ENCODE measurements at regions not wholly inside any gene's neighbourhood (a gene's known extent, or its start where the extent isn't known, plus 50 kb on each side); places are given as distances from the start of the nearest gene placed in this dataset.
"Not testable (repeated sequence)": the region's sequence is repeated elsewhere in the genome, so short reads cannot be mapped to it uniquely, and the experiment has no call there.

- intact Hi-C loops (cut with micrococcal nuclease): no loop called here
- ChIA-PET POLR2A (no interaction called here), CTCF (no interaction called here)
- no peak for ATAC-seq (ENCODE audit: low read depth)
- H3K4me1 Mint-ChIP-seq: peaks cover 5% of the 10 kb centered on the region
- no peaks in the 10 kb centered on the region for H3K9me3 Mint-ChIP-seq
- DNase-seq: no peak
- no peaks in the 10 kb centered on the region for H3K27me3 Mint-ChIP-seq
- H3K4me3 Mint-ChIP-seq: no peak overlapping the region
- TF ChIP-seq, protein P1, sequence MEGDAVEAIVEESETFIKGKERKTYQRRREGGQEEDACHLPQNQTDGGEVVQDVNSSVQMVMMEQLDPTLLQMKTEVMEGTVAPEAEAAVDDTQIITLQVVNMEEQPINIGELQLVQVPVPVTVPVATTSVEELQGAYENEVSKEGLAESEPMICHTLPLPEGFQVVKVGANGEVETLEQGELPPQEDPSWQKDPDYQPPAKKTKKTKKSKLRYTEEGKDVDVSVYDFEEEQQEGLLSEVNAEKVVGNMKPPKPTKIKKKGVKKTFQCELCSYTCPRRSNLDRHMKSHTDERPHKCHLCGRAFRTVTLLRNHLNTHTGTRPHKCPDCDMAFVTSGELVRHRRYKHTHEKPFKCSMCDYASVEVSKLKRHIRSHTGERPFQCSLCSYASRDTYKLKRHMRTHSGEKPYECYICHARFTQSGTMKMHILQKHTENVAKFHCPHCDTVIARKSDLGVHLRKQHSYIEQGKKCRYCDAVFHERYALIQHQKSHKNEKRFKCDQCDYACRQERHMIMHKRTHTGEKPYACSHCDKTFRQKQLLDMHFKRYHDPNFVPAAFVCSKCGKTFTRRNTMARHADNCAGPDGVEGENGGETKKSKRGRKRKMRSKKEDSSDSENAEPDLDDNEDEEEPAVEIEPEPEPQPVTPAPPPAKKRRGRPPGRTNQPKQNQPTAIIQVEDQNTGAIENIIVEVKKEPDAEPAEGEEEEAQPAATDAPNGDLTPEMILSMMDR (IDR thresholded peaks at IDR 0.05): no peak
- no peak overlapping the region for H3K27ac Mint-ChIP-seq
- no peaks in the 10 kb centered on the region for H3K36me3 Mint-ChIP-seq (ENCODE audit: low read depth)
Measured at GRCh38 chr3:105139881-105140560, 226.7 kb upstream of the ALCAM start.

- H3K27me3 Mint-ChIP-seq: no peaks in the 10 kb centered on the region
- CTCF ChIA-PET: no interaction called here
Measured at GRCh38 chr3:105140899-105141367, 225.8 kb upstream of the ALCAM start.

GRCh38 chr3:105144837-105145236 is 221.9 kb upstream of the ALCAM start:
- DNase-seq: no peak
- POLR2A ChIA-PET: no interaction called here
- CTCF ChIA-PET: no interaction called here
- H3K36me3 Mint-ChIP-seq (ENCODE audit: low read depth): no peaks in the 10 kb centered on the region
- no peak overlapping the region for H3K27ac Mint-ChIP-seq
- peaks cover 1% of the 10 kb centered on the region for H3K27me3 Mint-ChIP-seq
- ATAC-seq (ENCODE audit: low read depth): no peak
- H3K4me1 Mint-ChIP-seq: peaks cover 5% of the 10 kb centered on the region
- TF ChIP-seq, protein P1 (IDR thresholded peaks at IDR 0.05): no peak
- no peak overlapping the region for H3K4me3 Mint-ChIP-seq
- intact Hi-C loops (cut with micrococcal nuclease): no loop called here
- H3K9me3 Mint-ChIP-seq: no peaks in the 10 kb centered on the region

More at GRCh38 chr3:105140899-105141367, 225.8 kb upstream of the ALCAM start:
- no peak for ATAC-seq (ENCODE audit: low read depth)
- Mint-ChIP-seq H3K36me3 (ENCODE audit: low read depth) (no peaks in the 10 kb centered on the region), H3K4me1 (peaks cover 5% of the 10 kb centered on the region), H3K4me3 (no peak overlapping the region), H3K9me3 (no peaks in the 10 kb centered on the region), H3K27ac (no peak overlapping the region)
- POLR2A ChIA-PET: no interaction called here
- DNase-seq: no peak
- TF ChIP-seq, protein P1 (IDR thresholded peaks at IDR 0.05): no peak
- intact Hi-C loops (cut with micrococcal nuclease): no loop called here

GRCh38 chr3:105145511-105145910 is 221.2 kb upstream of the ALCAM start:
- Mint-ChIP-seq H3K9me3 (no peaks in the 10 kb centered on the region), H3K4me3 (no peak overlapping the region), H3K36me3 (ENCODE audit: low read depth) (no peaks in the 10 kb centered on the region), H3K27ac (no peak overlapping the region), H3K27me3 (peaks cover 1% of the 10 kb centered on the region), H3K4me1 (peaks cover 3% of the 10 kb centered on the region)
- intact Hi-C loops (cut with micrococcal nuclease): no loop called here
- ATAC-seq (ENCODE audit: low read depth): no peak
- ChIA-PET POLR2A (no interaction called here), CTCF (no interaction called here)
- TF ChIP-seq, protein P1 (IDR thresholded peaks at IDR 0.05): no peak
- no peak for DNase-seq

- H3K27ac Mint-ChIP-seq; H3K9me3 Mint-ChIP-seq; POLR2A ChIA-PET; intact Hi-C loops (cut with micrococcal nuclease); CTCF ChIA-PET; H3K27me3 Mint-ChIP-seq; DNase-seq; H3K4me3 Mint-ChIP-seq; H3K36me3 Mint-ChIP-seq (ENCODE audit: low read depth); H3K4me1 Mint-ChIP-seq; ATAC-seq (ENCODE audit: low read depth): not testable (repeated sequence)
Measured at GRCh38 chr3:105149197-105149596, 217.5 kb upstream of the ALCAM start.

DNA sequence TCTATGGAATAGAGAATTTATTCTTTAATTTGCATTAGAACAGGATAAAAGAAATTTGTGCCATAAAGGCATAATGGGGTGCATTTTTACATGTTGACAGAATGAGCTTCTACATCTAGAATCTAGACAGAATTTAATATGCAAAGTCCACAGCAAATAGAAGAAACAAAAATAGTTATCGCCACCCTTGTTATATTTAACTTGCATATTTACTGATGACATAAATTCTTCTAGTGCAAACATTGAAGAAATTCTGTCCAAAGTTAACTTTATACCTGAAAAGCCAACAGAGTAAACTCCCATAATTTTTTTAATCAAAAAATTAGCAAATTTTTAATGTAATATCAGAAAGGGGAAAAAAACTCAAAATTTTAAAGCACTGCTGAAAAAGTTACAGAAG is 213.7 kb upstream of the ALCAM start:
- POLR2A ChIA-PET: no interaction called here
- no peaks in the 10 kb centered on the region for H3K4me1 Mint-ChIP-seq
- H3K36me3 Mint-ChIP-seq (ENCODE audit: low read depth): no peaks in the 10 kb centered on the region
- no peak overlapping the region for H3K4me3 Mint-ChIP-seq
- no peak for ATAC-seq (ENCODE audit: low read depth)
- H3K9me3 Mint-ChIP-seq: no peaks in the 10 kb centered on the region
- no peaks in the 10 kb centered on the region for H3K27me3 Mint-ChIP-seq
- no peak overlapping the region for H3K27ac Mint-ChIP-seq
- intact Hi-C loops (cut with micrococcal nuclease): no loop called here
- no peak for DNase-seq
- TF ChIP-seq, protein P1 (IDR thresholded peaks at IDR 0.05): no peak
- CTCF ChIA-PET: no interaction called here
